GM21737 (cell line): ENCODE measurements at regions not wholly inside any gene's neighbourhood (a gene's known extent, or its start where the extent isn't known, plus 50 kb on each side); places are given as distances from the start of the nearest gene placed in this dataset.

ENCODE experiments used
- ATAC-seq: cut with Tn5 transposase; IDR thresholded peaks from one replicate; pipeline ENCODE4 v1.9.1; 2021; ENCODE audit warnings: mild to moderate bottlenecking, moderate library complexity; ENCODE audit not compliant: unreplicated experiment

- ATAC-seq: no peak
Measured at GRCh38 chr4:32180086-32180485, 1459.9 kb downstream of the PCDH7 start.

DNA sequence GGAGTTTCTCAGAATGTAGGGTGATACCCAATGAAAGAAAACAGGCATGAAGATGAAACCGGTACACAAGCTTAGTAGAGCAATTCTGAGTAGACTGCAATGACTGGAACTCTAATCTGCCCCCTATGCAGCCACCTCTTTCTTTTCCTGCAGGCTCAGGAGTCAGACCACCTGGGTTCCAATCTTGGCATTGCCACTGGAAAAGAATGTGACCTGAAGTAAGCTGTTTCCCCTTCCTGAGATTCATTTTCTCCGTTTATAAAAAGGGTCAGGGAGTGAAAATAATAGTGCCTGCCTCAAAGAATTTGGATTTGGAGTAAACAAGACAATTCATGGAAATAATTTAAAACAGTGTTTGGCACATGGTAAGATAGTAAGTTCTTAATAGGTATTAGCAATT is 1464.0 kb downstream of the PCDH7 start:
- no peak for ATAC-seq

DNA sequence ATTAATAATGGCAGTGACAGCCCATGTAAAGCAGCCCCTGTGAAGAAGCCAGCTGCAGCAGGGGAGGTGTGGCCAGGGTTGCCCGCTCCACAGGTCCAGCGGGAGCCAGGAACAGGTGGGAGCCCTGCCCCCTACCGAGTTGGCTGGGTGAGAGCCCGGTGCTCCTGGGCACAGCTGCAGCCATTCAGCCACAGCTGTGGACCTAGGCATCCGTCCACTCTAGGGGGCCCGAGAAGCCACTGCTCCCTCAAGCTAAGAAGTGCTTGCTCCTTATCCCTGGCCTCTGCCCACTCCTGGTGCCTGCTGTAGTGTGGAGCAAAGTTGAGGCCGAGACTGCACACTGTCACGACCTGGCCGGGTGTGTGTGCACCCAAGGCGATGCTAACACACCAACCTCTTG is 1469.0 kb downstream of the PCDH7 start:
- ATAC-seq: no peak

DNA sequence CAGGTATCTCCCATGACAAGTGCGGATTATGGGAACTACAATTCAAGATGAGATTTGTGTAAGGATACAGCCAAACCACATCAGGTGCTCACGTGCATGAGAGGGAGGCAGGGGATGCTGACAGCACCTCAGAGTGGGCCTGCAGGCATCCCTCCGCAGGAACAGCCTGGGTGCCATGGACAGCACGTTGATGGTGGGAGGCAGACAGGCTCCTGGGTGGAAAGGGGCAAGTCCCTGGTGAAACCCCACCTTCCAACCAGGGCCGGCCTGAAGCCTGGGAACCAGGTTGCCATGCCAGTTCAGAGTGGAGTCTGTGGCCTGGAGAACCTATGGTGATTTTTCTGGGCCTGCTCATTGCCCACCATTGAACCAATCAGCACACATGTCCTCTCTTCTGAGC is 1469.6 kb downstream of the PCDH7 start:
- ATAC-seq: no peak

DNA sequence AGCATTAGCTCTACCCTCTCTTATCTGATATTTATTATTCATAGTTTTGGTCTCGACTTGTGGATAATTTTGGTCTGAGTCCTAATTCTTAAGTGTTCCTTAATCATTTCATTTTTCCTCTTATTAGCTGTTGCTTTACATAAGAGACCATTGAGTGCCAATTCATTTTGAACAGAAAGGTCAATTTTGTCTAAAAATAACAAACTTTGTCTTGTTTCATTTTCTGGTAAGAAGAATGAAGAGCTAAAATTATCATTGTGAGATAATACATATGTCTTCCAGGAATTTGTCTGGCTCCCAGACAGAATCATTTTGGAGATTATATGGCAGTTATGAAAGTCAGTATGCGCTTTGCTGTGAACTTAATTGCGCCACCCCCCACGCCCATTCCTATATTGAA is 1471.8 kb downstream of the PCDH7 start:
- ATAC-seq: no peak

GRCh38 chr4:32192363-32192762 is 1472.2 kb downstream of the PCDH7 start:
- no peak for ATAC-seq

GRCh38 chr4:32192991-32193390 is 1472.8 kb downstream of the PCDH7 start:
- no peak for ATAC-seq

GRCh38 chr4:32196950-32197688 is 1477.0 kb downstream of the PCDH7 start:
- no peak for ATAC-seq

DNA sequence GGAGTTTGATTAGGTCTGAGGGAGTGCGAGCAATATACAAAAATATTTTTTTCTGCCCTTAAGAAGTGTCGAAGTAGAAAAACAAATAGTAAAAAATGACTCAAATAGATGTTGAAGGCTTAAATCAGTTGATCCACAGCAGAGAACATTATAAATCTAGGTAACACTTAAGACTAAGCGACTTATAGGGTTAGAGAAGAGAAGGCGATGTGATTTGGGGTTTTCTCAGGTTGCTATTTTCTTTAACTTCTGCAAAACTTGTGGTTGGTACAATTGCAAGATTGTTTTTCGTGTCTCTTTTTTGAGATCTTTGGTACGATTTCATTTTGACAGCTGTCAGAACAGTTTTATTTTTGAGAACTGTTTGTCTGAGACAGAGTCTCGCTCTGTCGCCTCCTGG is 1479.5 kb downstream of the PCDH7 start:
- no peak for ATAC-seq

DNA sequence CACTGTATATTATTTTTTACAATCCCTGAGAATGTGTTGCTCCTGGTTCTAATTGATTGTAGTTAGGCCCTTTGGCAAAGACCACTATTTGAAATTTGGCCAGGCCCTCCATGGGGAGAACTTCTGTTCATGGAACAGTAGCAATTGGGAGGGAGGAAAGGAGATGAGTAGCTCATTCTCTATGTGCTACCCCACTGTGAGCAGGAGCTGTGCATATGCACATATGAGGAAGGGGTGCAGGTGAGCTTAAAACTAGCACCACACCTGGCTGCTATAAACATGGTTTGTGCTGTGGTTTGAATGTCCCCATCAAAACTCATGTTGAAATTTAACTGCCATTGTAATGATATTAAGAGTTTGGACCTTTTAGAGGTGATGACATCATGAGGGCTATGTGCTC is 1483.2 kb downstream of the PCDH7 start:
- no peak for ATAC-seq

GRCh38 chr4:32206756-32207155 is 1486.6 kb downstream of the PCDH7 start:
- ATAC-seq: no peak

DNA sequence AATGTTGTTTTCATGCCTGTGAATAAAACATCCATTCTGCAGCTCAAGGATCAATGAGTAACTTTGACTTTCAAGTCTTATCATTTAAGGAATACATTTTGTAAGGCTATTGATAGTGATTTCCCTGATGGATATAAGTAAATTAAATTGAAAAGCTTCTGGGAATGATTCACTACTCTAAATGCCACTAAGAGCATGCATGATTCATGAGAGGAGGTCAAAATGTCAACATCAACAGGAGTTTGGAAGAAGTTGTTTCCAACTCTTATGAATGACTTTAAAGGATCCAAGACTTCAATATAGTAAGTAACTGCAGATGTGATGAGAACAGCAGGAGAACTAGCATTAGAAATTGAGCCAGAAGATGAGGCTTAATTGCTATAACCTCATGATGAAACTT is 1487.3 kb downstream of the PCDH7 start:
- ATAC-seq: no peak

- no peak for ATAC-seq
Measured at GRCh38 chr4:32215277-32215676, 1495.1 kb downstream of the PCDH7 start.

GRCh38 chr4:32216502-32216901 is 1496.3 kb downstream of the PCDH7 start:
- no peak for ATAC-seq

- ATAC-seq: no peak
Measured at GRCh38 chr4:32219306-32220075, 1499.3 kb downstream of the PCDH7 start.

GRCh38 chr4:32226204-32226603 is 1506.0 kb downstream of the PCDH7 start:
- ATAC-seq: no peak

DNA sequence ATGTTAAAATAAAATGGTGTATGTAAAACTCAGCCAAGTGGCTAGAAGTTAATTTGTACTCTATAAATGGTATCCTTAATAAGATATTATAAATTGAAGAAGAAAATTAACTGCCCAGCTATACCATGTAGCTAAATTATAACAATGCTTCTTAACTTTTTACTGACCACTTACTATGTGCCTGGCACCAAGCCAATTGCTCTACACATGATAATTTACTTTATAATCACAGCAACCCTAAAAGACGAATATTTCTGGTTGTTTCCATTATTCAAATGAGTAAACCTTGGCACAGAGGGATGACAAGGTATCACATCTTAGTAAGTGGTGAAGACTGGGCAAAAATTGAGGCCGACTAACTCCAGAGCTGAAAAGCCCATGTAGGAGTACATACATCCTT is 1506.6 kb downstream of the PCDH7 start:
- no peak for ATAC-seq

GRCh38 chr4:32243926-32244325 is 1523.8 kb downstream of the PCDH7 start:
- ATAC-seq: no peak

DNA sequence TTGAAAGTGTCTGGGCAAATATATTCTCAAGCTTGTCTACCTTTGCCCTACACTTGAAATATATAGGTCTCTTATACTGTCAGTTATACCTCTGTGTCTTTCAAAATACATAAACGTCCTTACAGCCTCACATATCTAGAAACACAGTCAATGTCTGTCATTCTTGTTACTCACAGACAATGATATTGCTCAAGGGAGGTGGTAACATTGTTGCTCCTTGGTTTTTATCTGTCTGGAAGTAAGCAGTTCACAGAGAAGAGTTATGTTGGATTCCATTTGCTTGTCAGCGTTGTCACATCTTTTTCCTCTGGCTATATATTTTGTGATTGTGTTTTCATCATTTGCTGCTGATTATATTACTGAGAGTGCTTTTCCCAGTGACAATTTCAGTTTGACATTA is 1528.9 kb downstream of the PCDH7 start:
- no peak for ATAC-seq

DNA sequence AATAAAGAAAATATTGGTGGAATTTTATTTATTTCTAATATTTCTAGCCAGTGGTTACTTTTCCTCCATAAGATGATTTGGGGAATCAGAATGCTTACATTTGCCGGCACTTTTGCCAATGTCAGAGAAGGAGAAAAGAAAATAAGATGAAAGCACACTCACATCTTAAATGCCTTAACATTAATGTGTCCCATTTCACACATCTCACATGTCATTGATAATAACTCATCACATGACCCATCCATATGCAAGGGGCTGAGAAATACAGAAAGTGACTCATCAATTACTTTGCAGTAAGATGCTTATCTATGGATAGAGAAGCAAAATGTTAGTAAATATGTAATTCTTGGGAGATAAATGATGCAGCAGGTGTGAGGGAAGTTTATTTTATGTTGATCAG is 1531.0 kb downstream of the PCDH7 start:
- ATAC-seq: no peak

DNA sequence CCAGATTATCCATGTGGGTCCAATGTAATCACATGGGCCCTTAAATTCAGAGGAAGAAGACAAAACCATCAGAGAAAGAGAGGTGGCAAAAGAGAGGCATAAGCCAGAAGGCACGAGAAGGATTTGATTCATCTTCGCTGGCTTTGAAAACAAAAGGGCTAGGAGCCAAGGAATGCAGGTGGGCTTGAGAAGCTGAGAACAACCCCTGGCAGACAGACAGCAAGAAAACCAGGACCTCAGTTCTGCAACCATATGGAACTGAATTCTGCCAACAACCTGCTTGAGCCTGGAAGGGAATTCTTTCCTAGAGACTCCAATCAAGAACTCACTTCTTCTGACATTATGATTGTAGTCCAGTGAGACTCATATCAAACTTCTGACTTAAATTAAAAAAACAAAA is 1531.8 kb downstream of the PCDH7 start:
- no peak for ATAC-seq

- no peak for ATAC-seq
Measured at GRCh38 chr4:32254216-32254615, 1534.0 kb downstream of the PCDH7 start.

GRCh38 chr4:32258986-32259385 is 1538.8 kb downstream of the PCDH7 start:
- no peak for ATAC-seq
